PFSK-1 (cell line): ENCODE measurements at regions not wholly inside any gene's neighbourhood (a gene's known extent, or its start where the extent isn't known, plus 50 kb on each side); places are given as distances from the start of the nearest gene placed in this dataset.

ENCODE experiments used
- FOXP2 ChIP-seq: optimal IDR thresholded peaks from 2 replicates; pipeline ENCODE3; 2011; ENCODE audit warnings: borderline replicate concordance, control low read depth, inconsistent platforms; ENCODE audit not compliant: insufficient read depth; ENCODE audit errors: extremely low read length, extremely low read depth
- POLR2AphosphoS5 ChIP-seq: IDR thresholded peaks from 2 replicates; pipeline ENCODE4 v1.6.1; 2012; ENCODE audit warnings: low read depth, mild to moderate bottlenecking, control low read depth, low read length, moderate library complexity
- SIN3A ChIP-seq: IDR thresholded peaks from 2 replicates; pipeline ENCODE4 v1.6.1; 2012; ENCODE audit warnings: mild to moderate bottlenecking, low read length, moderate library complexity, borderline replicate concordance; ENCODE audit not compliant: insufficient read depth
- TAF1 ChIP-seq: IDR thresholded peaks from 2 replicates; pipeline ENCODE4 v1.6.1; 2012; ENCODE audit warnings: low read length, control low read depth, borderline replicate concordance; ENCODE audit not compliant: insufficient read depth
- TF ChIP-seq, protein P1 (sequence below), 2 experiments: IDR thresholded peaks; 2 replicates each; pipeline versions ENCODE4 v1.6.1 to v1.8.0; 2011 to 2012; ENCODE audit warnings: low read depth in 2 of 2, low read length in 2 of 2, control low read depth in 1 of 2, inconsistent platforms in 1 of 2, mild to moderate bottlenecking in 1 of 2, moderate library complexity in 1 of 2; ENCODE audit not compliant: insufficient read depth in 1 of 2

DNA sequence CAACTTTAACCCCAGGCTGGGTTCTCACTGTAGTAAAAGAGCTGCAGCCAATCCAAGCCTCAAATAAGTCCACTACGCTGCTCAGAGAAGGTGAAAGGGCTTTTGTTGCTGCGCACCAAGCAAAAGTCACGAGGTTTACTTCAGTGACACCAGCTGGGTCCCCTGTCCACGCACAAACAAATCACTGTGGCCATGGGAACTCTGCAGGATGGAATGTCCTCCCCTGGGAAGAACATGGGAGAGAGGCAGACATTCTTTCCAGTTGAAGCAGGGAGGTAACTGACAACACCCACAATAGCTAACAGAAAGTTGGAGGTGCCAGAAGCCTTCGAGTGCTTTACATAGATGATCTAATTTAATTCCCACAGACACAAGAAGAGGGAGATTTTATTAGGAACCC, 181.9 kb downstream of the PMP22 start:
- no peak for TF ChIP-seq POLR2AphosphoS5
- no peak for TF ChIP-seq SIN3A
- TF ChIP-seq, protein P1, sequence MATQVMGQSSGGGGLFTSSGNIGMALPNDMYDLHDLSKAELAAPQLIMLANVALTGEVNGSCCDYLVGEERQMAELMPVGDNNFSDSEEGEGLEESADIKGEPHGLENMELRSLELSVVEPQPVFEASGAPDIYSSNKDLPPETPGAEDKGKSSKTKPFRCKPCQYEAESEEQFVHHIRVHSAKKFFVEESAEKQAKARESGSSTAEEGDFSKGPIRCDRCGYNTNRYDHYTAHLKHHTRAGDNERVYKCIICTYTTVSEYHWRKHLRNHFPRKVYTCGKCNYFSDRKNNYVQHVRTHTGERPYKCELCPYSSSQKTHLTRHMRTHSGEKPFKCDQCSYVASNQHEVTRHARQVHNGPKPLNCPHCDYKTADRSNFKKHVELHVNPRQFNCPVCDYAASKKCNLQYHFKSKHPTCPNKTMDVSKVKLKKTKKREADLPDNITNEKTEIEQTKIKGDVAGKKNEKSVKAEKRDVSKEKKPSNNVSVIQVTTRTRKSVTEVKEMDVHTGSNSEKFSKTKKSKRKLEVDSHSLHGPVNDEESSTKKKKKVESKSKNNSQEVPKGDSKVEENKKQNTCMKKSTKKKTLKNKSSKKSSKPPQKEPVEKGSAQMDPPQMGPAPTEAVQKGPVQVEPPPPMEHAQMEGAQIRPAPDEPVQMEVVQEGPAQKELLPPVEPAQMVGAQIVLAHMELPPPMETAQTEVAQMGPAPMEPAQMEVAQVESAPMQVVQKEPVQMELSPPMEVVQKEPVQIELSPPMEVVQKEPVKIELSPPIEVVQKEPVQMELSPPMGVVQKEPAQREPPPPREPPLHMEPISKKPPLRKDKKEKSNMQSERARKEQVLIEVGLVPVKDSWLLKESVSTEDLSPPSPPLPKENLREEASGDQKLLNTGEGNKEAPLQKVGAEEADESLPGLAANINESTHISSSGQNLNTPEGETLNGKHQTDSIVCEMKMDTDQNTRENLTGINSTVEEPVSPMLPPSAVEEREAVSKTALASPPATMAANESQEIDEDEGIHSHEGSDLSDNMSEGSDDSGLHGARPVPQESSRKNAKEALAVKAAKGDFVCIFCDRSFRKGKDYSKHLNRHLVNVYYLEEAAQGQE (IDR thresholded peaks at IDR 0.05; ENCODE audit: insufficient read depth in 1 of 2, low read depth in 2 of 2, low read length in 2 of 2) = no peak
- TF ChIP-seq TAF1 = no peak
- TF ChIP-seq FOXP2 = no peak
